Right lobe of liver (tissue), 4 donors: ENCODE measurements at regions not wholly inside any gene's neighbourhood (a gene's known extent, or its start where the extent isn't known, plus 50 kb on each side); places are given as distances from the start of the nearest gene placed in this dataset.

ENCODE experiments used
- CTCF ChIP-seq, 4 donors: fragments of 200-600 bp in 3 of 4; fragments of 450-650 bp in 1 of 4; IDR thresholded peaks; one replicate each; pipeline versions ENCODE4 v1.5.1 to v1.8.0; 2016 to 2022; ENCODE audit warnings: antibody characterized with exemption in 4 of 4, mild to moderate bottlenecking in 2 of 4
- POLR2A ChIP-seq: fragments of 450-650 bp; IDR thresholded peaks from one replicate; pipeline ENCODE4 v1.6.1; 2017; ENCODE audit warnings: antibody characterized with exemption, mild to moderate bottlenecking
- donor health status: DM: no; HTN: no; CAD: no.
- donor health status: DM: no; HTN: no; CAD: no.
- donor health status: DM: no; HTN: yes; CAD: no.

DNA sequence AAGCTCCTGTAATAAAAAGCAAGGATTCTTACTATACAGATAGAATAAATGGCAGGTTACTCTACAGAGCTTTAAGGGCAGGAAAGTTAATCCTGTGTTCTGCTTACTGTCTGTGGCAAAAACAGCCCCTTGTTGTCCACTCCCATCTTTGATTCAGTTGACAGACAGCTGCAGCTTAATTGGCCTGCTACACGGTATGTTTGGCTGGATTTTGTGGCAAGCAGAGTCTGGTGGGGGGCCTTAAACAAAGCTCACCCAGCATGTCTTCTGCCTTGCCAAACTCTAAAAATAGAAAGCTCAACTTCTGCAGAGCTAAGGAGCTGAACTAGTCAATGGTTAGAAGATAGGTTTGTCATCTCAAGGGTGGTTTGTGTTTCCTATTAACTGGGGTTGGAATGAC is 407.2 kb downstream of the HLX start:
- TF ChIP-seq CTCF (IDR thresholded peaks at IDR 0.05) (no peak), POLR2A (no peak)
